HG03558 (cell line): ENCODE measurements at regions not wholly inside any gene's neighbourhood (a gene's known extent, or its start where the extent isn't known, plus 50 kb on each side); places are given as distances from the start of the nearest gene placed in this dataset.
"Not testable (repeated sequence)": the region's sequence is repeated elsewhere in the genome, so short reads cannot be mapped to it uniquely, and the experiment has no call there.

Experiments
- ATAC-seq: cut with Tn5 transposase; IDR thresholded peaks from one replicate; pipeline ENCODE4 v1.9.1; 2021; ENCODE audit warnings: moderate number of reproducible peaks; ENCODE audit not compliant: unreplicated experiment; ENCODE audit errors: extremely low read depth

- no peak for ATAC-seq
Observed at GRCh38 chr2:228798458-228799207, 472.5 kb downstream of the PID1 start.

GRCh38 chr2:228796386-228796785 lies 474.7 kb downstream of the PID1 start:
- ATAC-seq: no peak

- no peak for ATAC-seq
Observed at GRCh38 chr2:228793116-228793515, 478.0 kb downstream of the PID1 start.

GRCh38 chr2:228786901-228787300 lies 484.2 kb downstream of the PID1 start:
- ATAC-seq: no peak

GRCh38 chr2:228782281-228782680 lies 488.8 kb downstream of the PID1 start:
- ATAC-seq: no peak

GRCh38 chr2:228777855-228778355 lies 493.2 kb downstream of the PID1 start:
- ATAC-seq: no peak

GRCh38 chr2:228774548-228774947 lies 496.5 kb downstream of the PID1 start:
- no peak for ATAC-seq

GRCh38 chr2:228771774-228772173 lies 499.3 kb downstream of the PID1 start:
- no peak for ATAC-seq

GRCh38 chr2:228771315-228771714 lies 499.8 kb downstream of the PID1 start:
- ATAC-seq: no peak

GRCh38 chr2:228768818-228769217 lies 502.3 kb downstream of the PID1 start:
- ATAC-seq: no peak

- not testable (repeated sequence) for ATAC-seq
Observed at GRCh38 chr2:228768141-228768540, 502.9 kb downstream of the PID1 start.

GRCh38 chr2:228767196-228767595 lies 503.9 kb downstream of the PID1 start:
- ATAC-seq: no peak

GRCh38 chr2:228763379-228763981 lies 507.6 kb downstream of the PID1 start:
- ATAC-seq: no peak

- no peak for ATAC-seq
Observed at GRCh38 chr2:228762565-228762964, 508.5 kb downstream of the PID1 start.

- not testable (repeated sequence) for ATAC-seq
Observed at GRCh38 chr2:228755661-228756060, 515.4 kb downstream of the PID1 start.

GRCh38 chr2:228747483-228747882 lies 523.6 kb downstream of the PID1 start:
- no peak for ATAC-seq

GRCh38 chr2:228738671-228739380 lies 532.3 kb downstream of the PID1 start:
- no peak for ATAC-seq

- ATAC-seq: no peak
Observed at GRCh38 chr2:228735697-228736096, 535.4 kb downstream of the PID1 start.

GRCh38 chr2:228731517-228731916 lies 539.6 kb downstream of the PID1 start:
- ATAC-seq: no peak

- ATAC-seq: no peak
Observed at GRCh38 chr2:228728961-228729360, 542.1 kb downstream of the PID1 start.

GRCh38 chr2:228725031-228725430 lies 543.5 kb upstream of the SPHKAP start:
- no peak for ATAC-seq
